ENCODE measurements at regions not wholly inside any gene's neighbourhood (a gene's known extent, or its start where the extent isn't known, plus 50 kb on each side); places are given as distances from the start of the nearest gene placed in this dataset.

GRCh38 chr3:23644099-23644498 is 161.7 kb upstream of the UBE2E1 start:
- DNase-seq = no peak

- no peak for DNase-seq
Measured at GRCh38 chr3:23644676-23645075, 161.1 kb upstream of the UBE2E1 start.

- DNase-seq = no peak
Measured at GRCh38 chr3:23645533-23646183, 160.1 kb upstream of the UBE2E1 start.

GRCh38 chr3:23646184-23646920 is 159.4 kb upstream of the UBE2E1 start:
- DNase-seq = no peak

- DNase-seq = no peak
Measured at GRCh38 chr3:23647706-23648258, 158.0 kb upstream of the UBE2E1 start.

- no peak for DNase-seq
Measured at GRCh38 chr3:23648326-23648995, 157.3 kb upstream of the UBE2E1 start.

- no peak for DNase-seq
Measured at GRCh38 chr3:23648996-23649395, 156.8 kb upstream of the UBE2E1 start.

- DNase-seq = no peak
Measured at GRCh38 chr3:23649448-23649847, 156.3 kb upstream of the UBE2E1 start.

GRCh38 chr3:23650371-23651140 is 155.2 kb upstream of the UBE2E1 start:
- no peak for DNase-seq

GRCh38 chr3:23653647-23654525 is 151.9 kb upstream of the UBE2E1 start:
- DNase-seq = no peak

GRCh38 chr3:23654571-23654970 is 151.2 kb upstream of the UBE2E1 start:
- DNase-seq = no peak

GRCh38 chr3:23655749-23656148 is 150.0 kb upstream of the UBE2E1 start:
- DNase-seq = no peak

GRCh38 chr3:23656199-23656598 is 149.6 kb upstream of the UBE2E1 start:
- no peak for DNase-seq

GRCh38 chr3:23656821-23657220 is 148.9 kb upstream of the UBE2E1 start:
- DNase-seq = no peak

GRCh38 chr3:23657647-23658046 is 148.1 kb upstream of the UBE2E1 start:
- no peak for DNase-seq

GRCh38 chr3:23659274-23659673 is 146.5 kb upstream of the UBE2E1 start:
- no peak for DNase-seq

- DNase-seq = no peak
Measured at GRCh38 chr3:23659840-23660430, 145.8 kb upstream of the UBE2E1 start.

GRCh38 chr3:23662079-23662617 is 143.6 kb upstream of the UBE2E1 start:
- no peak for DNase-seq

GRCh38 chr3:23663246-23663645 is 142.5 kb upstream of the UBE2E1 start:
- DNase-seq = no peak

- DNase-seq = no peak
Measured at GRCh38 chr3:23663661-23664186, 142.0 kb upstream of the UBE2E1 start.

- no peak for DNase-seq
Measured at GRCh38 chr3:23664459-23664858, 141.3 kb upstream of the UBE2E1 start.
